Bronchial epithelial cell (primary cell): ENCODE measurements at regions not wholly inside any gene's neighbourhood (a gene's known extent, or its start where the extent isn't known, plus 50 kb on each side); places are given as distances from the start of the nearest gene placed in this dataset.

Experiments
- DNase-seq: peaks from one replicate; pipeline ENCODE4 v3.0.0-alpha.2; 2010; ENCODE audit warnings: low read depth
- FAIRE-seq: peaks from 2 replicates; lab custom pipeline; 2011; peaks lifted over from hg19 to GRCh38; lab: Jason Lieb, UNC
- H3K27me3 ChIP-seq: 2 replicates; pipeline ENCODE4 v1.5.1; 2011; ENCODE audit warnings: low read length; ENCODE audit not compliant: control insufficient read depth, insufficient read depth
- H3K36me3 ChIP-seq: 2 replicates; pipeline ENCODE4 v1.5.1; 2011; ENCODE audit warnings: low read length; ENCODE audit not compliant: control insufficient read depth, insufficient read depth
- H3K4me3 ChIP-seq: 2 replicates; pipeline ENCODE4 v1.5.1; 2011; ENCODE audit warnings: mild to moderate bottlenecking, low read depth, low read length, control low read depth
- CTCF ChIP-seq: IDR thresholded peaks from 2 replicates; pipeline ENCODE4 v1.5.1; 2011; ENCODE audit warnings: mild to moderate bottlenecking, moderate library complexity, low read length, control low read depth, inconsistent platforms; ENCODE audit not compliant: insufficient read depth, severe bottlenecking

DNA sequence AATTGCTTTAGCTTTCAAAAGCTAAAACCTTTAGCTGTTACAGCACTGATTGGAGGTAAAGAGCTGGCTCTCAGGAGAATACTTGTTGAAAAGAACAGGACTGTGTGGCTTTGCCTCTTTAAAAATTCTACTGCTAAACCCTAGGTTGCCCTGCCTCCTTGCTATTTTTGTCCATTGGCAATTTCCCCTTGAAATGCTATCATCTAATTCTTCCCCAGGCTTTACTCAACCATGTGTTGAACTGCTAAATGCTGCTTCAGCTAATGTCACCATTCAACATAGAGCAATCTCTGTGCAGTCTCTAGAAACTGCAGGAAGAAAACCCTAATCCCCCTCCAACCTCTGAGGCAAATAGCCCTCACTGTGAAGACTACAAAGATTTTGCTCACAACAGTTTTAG lies 203.7 kb upstream of the ARX start:
- Histone ChIP-seq H3K36me3 (no peaks in the 10 kb centered on the region), H3K4me3 (no peak overlapping the region), H3K27me3 (no peaks in the 10 kb centered on the region)
- DNase-seq = no peak
- FAIRE-seq = no peak
- no peak for TF ChIP-seq CTCF

DNA sequence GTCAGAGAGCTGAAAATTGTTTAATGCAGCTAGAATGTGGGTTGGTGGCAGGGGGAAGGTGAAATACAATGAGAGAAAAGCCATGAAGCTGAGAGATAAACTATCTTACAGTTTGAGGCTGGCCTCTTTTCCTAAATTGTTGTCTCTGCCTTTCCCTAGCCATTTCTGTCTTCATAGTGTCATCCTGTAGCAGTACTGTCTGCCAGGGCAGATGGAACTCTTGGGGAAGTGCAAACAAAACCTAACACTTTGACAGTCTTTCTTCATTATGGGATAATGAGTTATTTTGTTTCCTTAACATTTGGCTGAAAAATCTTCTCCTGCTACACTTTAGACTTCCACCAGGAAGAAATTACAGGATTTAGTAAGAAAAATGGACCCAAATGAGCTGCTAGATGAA lies 197.8 kb upstream of the ARX start:
- no peak for TF ChIP-seq CTCF
- Histone ChIP-seq H3K36me3 (no peaks in the 10 kb centered on the region), H3K27me3 (no peaks in the 10 kb centered on the region), H3K4me3 (no peak overlapping the region)
- DNase-seq = no peak
- no peak for FAIRE-seq

DNA sequence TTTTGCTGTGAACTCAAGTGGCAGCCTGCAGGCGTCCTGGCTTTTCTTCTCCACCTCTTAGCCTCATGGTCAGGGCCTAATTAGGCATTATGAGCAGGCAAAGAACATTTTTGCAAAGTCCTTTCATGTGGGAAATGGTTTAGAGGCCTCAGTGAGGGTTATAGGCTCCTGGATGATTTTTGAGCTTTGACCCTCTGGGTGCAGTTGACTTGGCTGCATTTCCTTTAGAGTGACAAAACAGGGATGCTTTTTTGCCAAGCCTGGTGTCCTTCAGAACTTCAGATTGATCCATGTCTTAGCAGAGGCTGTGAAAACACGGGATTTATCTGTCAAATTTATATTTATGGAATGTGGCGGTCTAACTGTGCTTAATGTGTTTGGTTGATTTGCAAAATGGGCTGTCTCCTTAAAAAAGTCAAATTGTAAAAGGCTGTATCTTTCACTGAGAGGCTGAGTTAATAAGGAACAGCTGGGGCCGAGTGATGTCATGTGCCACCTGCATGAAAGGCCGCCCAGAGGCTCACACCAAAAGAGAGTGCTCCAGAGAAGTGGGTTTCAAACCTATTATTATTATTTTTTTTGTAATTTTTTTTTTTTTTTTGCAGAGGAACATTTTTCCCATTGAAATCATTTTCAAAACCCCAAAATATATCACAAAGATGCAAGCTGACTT lies 192.2 kb upstream of the ARX start:
- Histone ChIP-seq H3K4me3 (no peak overlapping the region), H3K36me3 (no peaks in the 10 kb centered on the region), H3K27me3 (no peaks in the 10 kb centered on the region)
- FAIRE-seq (no peak), DNase-seq (no peak)
- no peak for TF ChIP-seq CTCF

GRCh38 chrX:25206778-25207177 lies 191.0 kb upstream of the ARX start:
- no peak for FAIRE-seq
- Histone ChIP-seq H3K4me3 (no peak overlapping the region), H3K27me3 (no peaks in the 10 kb centered on the region), H3K36me3 (no peaks in the 10 kb centered on the region)
- no peak for TF ChIP-seq CTCF
- peak; percentile 74 for DNase-seq

DNA sequence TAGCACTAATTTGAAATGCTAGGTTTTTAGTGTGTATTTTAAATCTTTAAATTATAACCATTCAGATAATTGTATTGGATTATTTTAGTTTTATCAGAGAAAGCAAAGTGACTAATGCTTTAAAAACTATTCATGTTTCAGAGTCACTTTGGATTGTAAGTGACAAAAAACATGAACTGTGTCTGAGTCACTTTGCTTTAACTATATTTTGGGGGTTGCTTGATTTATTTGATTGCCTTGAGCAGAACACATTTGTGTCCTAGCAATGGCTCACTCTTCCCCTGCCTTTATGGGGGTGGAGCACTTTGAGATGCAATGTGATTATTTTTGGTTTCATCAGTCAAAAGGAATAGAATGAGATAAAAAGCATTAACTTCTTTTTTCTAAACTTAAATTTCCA lies 188.4 kb upstream of the ARX start:
- Histone ChIP-seq H3K4me3 (no peak overlapping the region), H3K36me3 (no peaks in the 10 kb centered on the region), H3K27me3 (no peaks in the 10 kb centered on the region)
- DNase-seq = no peak
- no peak for FAIRE-seq
- TF ChIP-seq CTCF = no peak

- no peaks in the 10 kb centered on the region for H3K36me3 ChIP-seq
- no peak for FAIRE-seq
- DNase-seq = no peak
These were observed 187.1 kb upstream of the ARX start for GRCh38 chrX:25202827-25203226.

More at GRCh38 chrX:25202827-25203226, 187.1 kb upstream of the ARX start:
- no peaks in the 10 kb centered on the region for H3K27me3 ChIP-seq
- no peak for TF ChIP-seq CTCF
- no peak overlapping the region for H3K4me3 ChIP-seq
